A673 (cell line): ENCODE measurements at regions not wholly inside any gene's neighbourhood (a gene's known extent, or its start where the extent isn't known, plus 50 kb on each side); places are given as distances from the start of the nearest gene placed in this dataset.

Experiments used
- BruUV-seq: library from RNA; stranded (reverse); fragments of 400-500 nt; replicated peaks from 2 replicates; lab custom pipeline; 2021; lab: Mats Ljungman, UMichigan
- CTCF ChIA-PET: fragments of 300-600 bp; sonication (Branson Sonifier 250); formaldehyde crosslinking; loops from one replicate; lab custom pipeline; 2022; ENCODE audit warnings: antibody characterized with exemption; lab: Charles Lee
- POLR2A ChIA-PET: fragments of 300-600 bp; sonication (Branson Sonifier 250); formaldehyde crosslinking; loops from one replicate; lab custom pipeline; 2022; ENCODE audit warnings: antibody characterized with exemption; ENCODE audit not compliant: low non-redundant PET; lab: Charles Lee
- DNase-seq: peaks from one replicate; pipeline ENCODE4 v3.0.0-alpha.2; 2015; ENCODE audit warnings: low spot score
- H3K27ac ChIP-seq: fragments of 200-600 bp; sonication (generic); 2 replicates; pipeline ENCODE4 v1.5.1; 2016; ENCODE audit warnings: mixed run types, low read depth, mild to moderate bottlenecking, mixed read lengths, antibody characterized with exemption, low read length; ENCODE audit not compliant: poor library complexity, severe bottlenecking
- H3K27me3 ChIP-seq: fragments of 200-600 bp; sonication (generic); replicated peaks from 2 replicates; pipeline ENCODE4 v1.6.1; 2017; ENCODE audit warnings: mixed run types, low read depth, mild to moderate bottlenecking, mixed read lengths, antibody characterized with exemption, low read length; ENCODE audit not compliant: insufficient read depth, poor library complexity
- H3K36me3 ChIP-seq: fragments of 200-600 bp; sonication (generic); 2 replicates; pipeline ENCODE4 v1.6.1; 2016; ENCODE audit warnings: mixed run types, mild to moderate bottlenecking, mixed read lengths, antibody characterized with exemption, low read length; ENCODE audit not compliant: insufficient read depth, poor library complexity, severe bottlenecking
- H3K4me1 ChIP-seq: fragments of 200-600 bp; sonication (generic); 2 replicates; pipeline ENCODE4 v1.6.1; 2017; ENCODE audit warnings: mixed run types, mild to moderate bottlenecking, mixed read lengths, antibody characterized with exemption, low read length; ENCODE audit not compliant: insufficient read depth, poor library complexity, severe bottlenecking
- H3K4me3 ChIP-seq: fragments of 200-600 bp; sonication (generic); 2 replicates; pipeline ENCODE4 v1.5.1; 2016; ENCODE audit warnings: low read depth, mixed run types, mild to moderate bottlenecking, mixed read lengths, low read length; ENCODE audit not compliant: poor library complexity, severe bottlenecking
- H3K9me3 ChIP-seq: fragments of 200-600 bp; sonication (generic); 2 replicates; pipeline ENCODE4 v1.6.1; 2016; ENCODE audit warnings: mixed run types, low read depth, mild to moderate bottlenecking, mixed read lengths, antibody characterized with exemption, low read length; ENCODE audit not compliant: poor library complexity, severe bottlenecking
- EZH2 ChIP-seq: fragments of 200-600 bp; sonication (generic); IDR thresholded peaks from 2 replicates; pipeline ENCODE4 v1.6.1; 2017; ENCODE audit warnings: borderline replicate concordance, low read depth, mild to moderate bottlenecking, mixed read lengths, antibody characterized with exemption, low read length; ENCODE audit not compliant: poor library complexity, severe bottlenecking
- intact Hi-C: fragments of 100-400 bp; cut with micrococcal nuclease; formaldehyde crosslinking; loops from one replicate; pipeline ENCODE4 v1.10.0; 2022; ENCODE audit not compliant: unreplicated experiment
- TF ChIP-seq, protein P1 (sequence below): fragments of 300-800, 200-600 bp; sonication (generic); conservative IDR thresholded peaks from 2 replicates; pipeline ENCODE4 v1.5.1; 2017; ENCODE audit warnings: low read depth, mild to moderate bottlenecking, antibody characterized with exemption, low read length, moderate library complexity, mixed read lengths

DNA sequence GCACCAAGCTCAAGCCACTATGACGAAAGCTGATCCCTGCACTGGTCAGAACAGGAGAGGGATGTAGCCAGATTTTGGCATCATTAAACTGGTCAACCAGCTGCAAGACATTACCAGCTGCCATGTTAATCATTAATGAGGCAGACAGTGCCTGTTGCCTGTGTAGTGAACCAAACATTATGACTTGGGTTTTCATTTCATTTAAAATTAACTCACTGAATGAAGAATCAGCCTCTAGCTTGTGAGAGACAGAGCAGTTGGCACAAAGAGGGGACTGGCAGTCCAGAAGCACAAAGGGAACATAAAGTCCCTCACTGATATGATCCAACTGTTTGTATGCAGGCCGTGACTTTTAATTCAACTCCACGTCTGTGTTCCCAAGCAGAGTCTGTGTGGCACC, 318.9 kb downstream of the SEC16B start:
- ChIA-PET CTCF (no interaction called here), POLR2A (no interaction called here)
- Histone ChIP-seq H3K4me3 (no peak overlapping the region), H3K27me3 (no peaks in the 10 kb centered on the region), H3K9me3 (no peaks in the 10 kb centered on the region), H3K27ac (no peak overlapping the region), H3K36me3 (peaks cover 4% of the 10 kb centered on the region), H3K4me1 (peaks cover 23% of the 10 kb centered on the region)
- intact Hi-C loops = no loop called here
- DNase-seq = no peak
- TF ChIP-seq, protein P1, sequence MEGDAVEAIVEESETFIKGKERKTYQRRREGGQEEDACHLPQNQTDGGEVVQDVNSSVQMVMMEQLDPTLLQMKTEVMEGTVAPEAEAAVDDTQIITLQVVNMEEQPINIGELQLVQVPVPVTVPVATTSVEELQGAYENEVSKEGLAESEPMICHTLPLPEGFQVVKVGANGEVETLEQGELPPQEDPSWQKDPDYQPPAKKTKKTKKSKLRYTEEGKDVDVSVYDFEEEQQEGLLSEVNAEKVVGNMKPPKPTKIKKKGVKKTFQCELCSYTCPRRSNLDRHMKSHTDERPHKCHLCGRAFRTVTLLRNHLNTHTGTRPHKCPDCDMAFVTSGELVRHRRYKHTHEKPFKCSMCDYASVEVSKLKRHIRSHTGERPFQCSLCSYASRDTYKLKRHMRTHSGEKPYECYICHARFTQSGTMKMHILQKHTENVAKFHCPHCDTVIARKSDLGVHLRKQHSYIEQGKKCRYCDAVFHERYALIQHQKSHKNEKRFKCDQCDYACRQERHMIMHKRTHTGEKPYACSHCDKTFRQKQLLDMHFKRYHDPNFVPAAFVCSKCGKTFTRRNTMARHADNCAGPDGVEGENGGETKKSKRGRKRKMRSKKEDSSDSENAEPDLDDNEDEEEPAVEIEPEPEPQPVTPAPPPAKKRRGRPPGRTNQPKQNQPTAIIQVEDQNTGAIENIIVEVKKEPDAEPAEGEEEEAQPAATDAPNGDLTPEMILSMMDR = no peak
- TF ChIP-seq EZH2 = no peak
- no TSS peak for BruUV-seq

DNA sequence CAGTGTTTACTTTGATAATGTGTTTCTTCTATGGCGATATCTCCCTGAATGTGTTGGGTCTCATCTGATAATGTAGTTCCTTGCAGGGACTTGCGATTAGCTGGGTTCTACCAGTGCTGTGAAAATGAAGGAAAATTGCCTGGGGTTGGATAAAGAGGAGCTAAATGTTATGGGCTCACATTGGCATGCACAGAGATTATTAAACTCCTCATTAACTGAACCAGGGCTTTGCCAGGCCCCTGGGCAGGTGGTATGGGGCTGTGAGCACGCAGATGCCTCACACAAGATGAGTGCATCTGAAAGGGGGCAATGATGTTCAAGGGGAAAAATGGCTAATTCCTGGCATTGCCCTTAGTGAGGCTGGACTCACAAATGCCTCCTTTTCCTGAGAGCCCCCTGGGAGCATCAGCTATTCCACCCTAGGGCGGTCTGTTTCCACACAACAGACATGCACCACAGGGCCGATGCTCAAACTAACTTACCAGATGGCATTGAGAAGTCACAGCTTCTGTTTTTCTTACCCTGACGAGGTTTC, 321.1 kb downstream of the SEC16B start:
- DNase-seq = no peak
- intact Hi-C loops = no loop called here
- CTCF ChIA-PET = no interaction called here
- TF ChIP-seq EZH2 = no peak
- TF ChIP-seq, protein P1 = no peak
- no peak overlapping the region for H3K27ac ChIP-seq
- POLR2A ChIA-PET = no interaction called here
- H3K27me3 ChIP-seq = no peaks in the 10 kb centered on the region
- H3K4me1 ChIP-seq = peaks cover 28% of the 10 kb centered on the region
- no peaks in the 10 kb centered on the region for H3K9me3 ChIP-seq
- no peak overlapping the region for H3K4me3 ChIP-seq
- peaks cover 4% of the 10 kb centered on the region for H3K36me3 ChIP-seq
- BruUV-seq = no TSS peak

DNA sequence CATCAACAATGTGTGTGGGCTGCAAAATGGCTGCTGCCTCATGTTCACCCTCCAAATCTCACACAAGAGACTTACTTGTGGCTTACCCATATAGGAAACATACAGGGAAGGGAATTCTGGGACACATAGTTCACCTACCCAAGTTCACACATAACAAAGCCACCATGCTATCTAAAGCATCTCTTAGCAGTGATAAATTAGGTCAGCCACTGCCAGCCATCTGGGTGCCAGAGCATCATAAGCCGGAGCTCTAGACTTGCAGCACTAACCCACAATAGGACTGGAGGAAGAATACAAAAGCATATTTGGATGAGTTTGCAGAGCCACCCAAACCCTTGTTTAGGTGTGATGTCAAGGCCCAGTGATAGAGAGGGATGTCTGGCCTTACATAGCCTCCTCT, 321.7 kb downstream of the SEC16B start:
- POLR2A ChIA-PET = no interaction called here
- Histone ChIP-seq H3K27ac (no peak overlapping the region), H3K4me3 (no peak overlapping the region), H3K27me3 (no peaks in the 10 kb centered on the region), H3K36me3 (peaks cover 4% of the 10 kb centered on the region), H3K4me1 (peaks cover 28% of the 10 kb centered on the region), H3K9me3 (no peaks in the 10 kb centered on the region)
- DNase-seq = no peak
- no TSS peak for BruUV-seq
- intact Hi-C loops = no loop called here
- TF ChIP-seq, protein P1 = no peak
- no peak for TF ChIP-seq EZH2
- CTCF ChIA-PET = no interaction called here
